Inflammatory macrophage treated with lipopolysaccharide for 1 hour (primary cell): ENCODE measurements at regions not wholly inside any gene's neighbourhood (a gene's known extent, or its start where the extent isn't known, plus 50 kb on each side); places are given as distances from the start of the nearest gene placed in this dataset.

Source experiments
- DNase-seq, 2 donors: peaks; one replicate each; pipeline ENCODE4 v3.0.0-alpha.2; 2020 to 2022

DNA sequence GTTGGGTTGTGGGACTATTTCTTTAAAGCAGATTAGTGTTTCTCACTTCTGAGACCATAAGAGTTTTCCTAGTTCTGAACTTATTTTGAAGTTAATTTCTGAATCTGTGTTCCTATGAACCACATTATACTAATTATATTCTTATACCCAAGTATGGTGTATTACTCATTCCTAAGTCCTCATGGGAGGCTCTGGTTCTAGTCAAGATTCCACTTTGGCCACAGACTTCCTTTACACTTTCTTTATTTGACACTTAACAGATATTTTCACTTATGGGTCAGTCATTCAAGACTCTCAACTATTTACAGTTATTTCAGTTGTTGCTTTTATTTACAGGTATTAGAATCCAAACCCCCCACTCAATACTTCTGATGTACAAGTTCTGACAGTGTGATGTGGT is 937.2 kb upstream of the TYRP1 start:
- DNase-seq = no peak

DNA sequence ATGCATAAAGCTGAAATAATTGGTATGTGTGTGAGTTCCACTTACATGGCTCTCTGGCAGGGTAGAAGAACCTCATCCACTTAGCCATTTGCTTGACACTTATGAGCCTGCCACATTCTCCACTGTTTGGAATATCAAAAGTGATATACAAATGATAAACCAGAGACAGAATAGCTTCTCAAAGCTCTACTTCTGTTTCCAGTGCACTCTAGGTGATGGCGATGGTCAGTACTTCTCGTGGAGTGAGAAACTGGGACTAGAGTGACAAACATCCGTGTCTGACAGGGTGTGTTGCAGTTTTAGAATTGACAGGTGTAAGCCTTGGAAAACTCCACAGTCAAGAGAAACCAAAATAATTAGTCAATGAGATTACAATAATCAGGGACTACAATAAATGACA is 935.8 kb upstream of the TYRP1 start:
- no peak for DNase-seq

DNA sequence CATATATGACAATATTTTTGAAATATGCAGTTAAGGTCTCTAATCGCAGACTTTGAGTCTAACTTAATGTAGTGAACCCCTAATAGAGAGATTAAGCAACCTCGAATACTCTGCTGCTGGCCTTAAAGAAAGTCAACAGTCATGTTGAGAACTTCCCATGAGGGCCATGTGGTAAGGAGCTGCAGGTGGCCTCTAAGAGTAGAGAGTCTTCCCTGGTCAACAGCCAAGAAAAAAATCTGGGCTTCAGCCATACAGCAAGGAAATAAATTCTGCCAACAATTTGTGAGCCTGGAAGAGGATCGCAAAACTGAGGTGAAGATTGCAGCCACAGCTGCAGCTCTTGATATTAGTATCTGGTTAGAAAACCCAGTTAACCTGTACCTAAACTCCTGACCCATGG is 935.2 kb upstream of the TYRP1 start:
- no peak for DNase-seq

GRCh38 chr9:11779971-11780370 is 913.2 kb upstream of the TYRP1 start:
- no peak for DNase-seq

- no peak for DNase-seq
Observed at GRCh38 chr9:11792870-11793269, 900.3 kb upstream of the TYRP1 start.

DNA sequence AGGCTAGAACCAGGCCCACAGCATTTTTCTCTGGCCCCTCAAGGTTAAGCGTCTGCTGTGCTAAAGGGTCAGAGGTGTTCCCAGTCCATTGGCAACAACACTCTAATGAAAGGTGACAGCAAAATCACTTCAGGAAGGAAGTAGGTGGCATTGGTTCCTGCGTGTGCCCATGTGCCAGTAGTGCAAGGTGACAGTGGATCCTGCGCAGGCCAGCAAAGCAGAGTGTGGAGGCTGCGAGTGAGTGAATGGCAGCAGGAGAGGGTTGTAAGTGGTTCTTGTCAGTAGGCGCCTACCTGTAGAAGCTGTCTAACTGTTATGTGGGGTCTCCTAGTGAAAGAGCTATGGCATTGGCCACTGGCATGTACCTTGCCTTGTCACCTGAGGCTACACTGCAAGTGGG is 898.2 kb upstream of the TYRP1 start:
- DNase-seq = no peak

GRCh38 chr9:11805969-11806368 is 887.2 kb upstream of the TYRP1 start:
- DNase-seq = no peak

DNA sequence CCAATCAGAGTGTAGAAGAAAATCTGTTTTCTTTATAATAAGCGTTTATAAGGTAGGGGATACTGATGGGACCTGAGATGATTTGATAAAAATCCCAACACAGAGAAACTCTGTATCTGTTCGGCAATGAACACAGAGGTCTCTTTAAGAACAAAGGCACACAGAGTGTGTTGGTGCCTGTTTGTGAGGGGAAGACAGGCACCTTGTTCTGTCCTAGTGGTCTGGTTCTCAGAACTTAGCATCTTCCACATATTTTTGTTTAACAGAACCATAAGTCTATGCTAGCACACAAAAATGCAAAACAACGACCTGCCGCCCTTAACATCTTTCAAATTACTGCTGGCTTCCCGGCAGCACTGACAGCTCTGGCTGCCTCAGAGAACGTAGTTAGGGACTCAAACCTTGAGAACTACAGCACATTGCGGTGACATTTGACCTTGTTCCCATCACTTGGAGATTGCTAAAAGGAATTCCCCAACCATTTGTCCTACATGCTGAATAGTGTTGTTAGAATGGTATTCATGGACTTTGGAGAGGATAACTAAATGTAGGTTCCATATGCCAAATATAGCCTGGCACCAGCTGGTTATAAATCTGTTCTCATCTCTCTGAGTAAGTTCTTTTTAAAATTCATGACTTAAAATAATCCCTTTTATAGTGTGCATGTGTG is 871.7 kb upstream of the TYRP1 start:
- no peak for DNase-seq

- no peak for DNase-seq
Observed at GRCh38 chr9:11828201-11828600, 865.0 kb upstream of the TYRP1 start.

- DNase-seq = no peak
Observed at GRCh38 chr9:11833056-11833455, 860.1 kb upstream of the TYRP1 start.

- DNase-seq = no peak
Observed at GRCh38 chr9:11868795-11869194, 824.4 kb upstream of the TYRP1 start.

- no peak for DNase-seq
Observed at GRCh38 chr9:11871852-11872251, 821.3 kb upstream of the TYRP1 start.

- DNase-seq = no peak
Observed at GRCh38 chr9:11872471-11872870, 820.7 kb upstream of the TYRP1 start.

- DNase-seq = no peak
Observed at GRCh38 chr9:11874414-11874813, 818.8 kb upstream of the TYRP1 start.

GRCh38 chr9:11892401-11892800 is 800.8 kb upstream of the TYRP1 start:
- DNase-seq = no peak

DNA sequence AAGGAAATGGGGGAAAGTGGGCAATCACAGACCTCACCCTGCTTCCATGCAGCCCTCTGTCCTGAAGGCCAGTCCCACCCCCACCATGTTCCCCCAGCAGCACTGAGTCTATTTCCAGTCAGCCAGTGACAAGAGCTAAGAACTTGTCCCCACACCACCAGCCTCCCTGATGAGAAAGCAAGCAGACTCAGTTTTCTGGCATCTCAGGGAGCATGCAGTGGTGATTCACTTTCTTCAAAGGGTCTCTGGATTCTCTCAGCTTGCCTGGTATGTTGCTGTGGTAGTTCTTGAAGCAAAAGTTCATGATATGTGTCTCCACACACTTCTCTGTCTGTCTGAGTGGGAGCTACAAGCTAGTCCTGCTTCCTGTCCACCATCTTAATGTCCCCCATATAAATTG is 799.9 kb upstream of the TYRP1 start:
- no peak for DNase-seq

DNA sequence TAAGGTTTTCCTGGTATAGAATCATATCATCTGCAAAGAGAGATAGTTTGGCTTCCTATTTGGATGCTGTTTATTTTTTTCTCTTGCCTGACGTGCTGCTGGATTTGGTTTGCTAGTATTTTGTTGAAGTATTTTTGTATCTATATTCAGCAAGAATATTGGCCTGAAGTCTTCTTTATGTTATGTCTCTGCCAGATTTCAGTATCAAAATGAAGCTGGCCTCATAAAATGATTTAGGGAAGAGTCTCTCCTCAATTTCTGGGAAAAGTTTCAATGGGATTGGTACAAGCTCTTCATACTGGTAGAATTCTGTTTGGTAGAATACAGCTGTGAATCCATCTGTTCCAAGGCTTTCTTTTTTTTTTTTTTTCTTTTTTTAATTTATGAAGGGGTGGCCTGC is 799.0 kb upstream of the TYRP1 start:
- no peak for DNase-seq

- DNase-seq = no peak
Observed at GRCh38 chr9:11902610-11903009, 790.6 kb upstream of the TYRP1 start.

DNA sequence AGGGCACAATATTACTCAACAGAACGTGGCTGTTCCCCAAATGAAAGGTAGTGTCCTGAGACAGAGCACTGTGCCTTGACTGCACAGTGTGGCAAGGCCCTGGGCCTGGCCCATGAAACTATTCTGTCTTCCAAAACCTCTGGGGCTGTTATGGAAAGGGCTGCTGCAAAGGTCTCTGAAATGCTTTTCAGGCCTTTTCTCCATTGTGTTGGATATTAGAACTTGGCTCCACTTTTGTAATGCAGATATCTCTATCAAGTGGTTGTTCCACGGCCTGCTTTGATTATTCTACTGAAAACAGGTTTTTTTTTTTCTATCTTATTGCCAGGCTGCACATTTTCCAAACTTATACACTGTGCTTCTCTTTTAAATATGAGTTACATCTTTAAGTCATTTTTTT is 777.5 kb upstream of the TYRP1 start:
- DNase-seq = no peak

DNA sequence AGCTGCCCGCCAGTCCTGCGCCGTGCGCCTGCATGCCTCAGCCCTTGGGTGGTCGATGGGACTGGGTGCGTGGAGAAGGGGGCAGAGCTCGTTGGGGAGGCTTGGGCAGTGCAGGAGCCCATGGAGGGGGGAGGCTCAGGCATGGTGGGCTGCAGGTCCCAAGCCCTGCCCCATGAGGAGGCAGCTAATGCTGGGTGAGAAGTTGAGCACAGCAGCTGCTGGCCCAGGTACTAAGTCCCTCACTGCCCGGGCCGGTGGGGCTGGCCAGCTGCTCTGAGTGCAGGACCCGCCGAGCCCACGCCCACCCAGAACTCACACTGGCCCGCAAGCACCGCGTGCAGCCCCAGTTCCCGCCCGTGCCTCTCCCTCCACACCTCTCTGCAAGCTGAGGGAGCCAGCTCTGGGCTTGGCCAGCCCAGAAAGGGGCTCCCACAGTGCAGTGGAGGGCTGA is 764.3 kb upstream of the TYRP1 start:
- no peak for DNase-seq

GRCh38 chr9:11931109-11931508 is 762.1 kb upstream of the TYRP1 start:
- DNase-seq = no peak

GRCh38 chr9:11931751-11932150 is 761.4 kb upstream of the TYRP1 start:
- DNase-seq = no peak

- no peak for DNase-seq
Observed at GRCh38 chr9:11933926-11934325, 759.3 kb upstream of the TYRP1 start.

GRCh38 chr9:11946531-11946930 is 746.7 kb upstream of the TYRP1 start:
- DNase-seq = no peak

- no peak for DNase-seq
Observed at GRCh38 chr9:11962327-11962726, 730.9 kb upstream of the TYRP1 start.

DNA sequence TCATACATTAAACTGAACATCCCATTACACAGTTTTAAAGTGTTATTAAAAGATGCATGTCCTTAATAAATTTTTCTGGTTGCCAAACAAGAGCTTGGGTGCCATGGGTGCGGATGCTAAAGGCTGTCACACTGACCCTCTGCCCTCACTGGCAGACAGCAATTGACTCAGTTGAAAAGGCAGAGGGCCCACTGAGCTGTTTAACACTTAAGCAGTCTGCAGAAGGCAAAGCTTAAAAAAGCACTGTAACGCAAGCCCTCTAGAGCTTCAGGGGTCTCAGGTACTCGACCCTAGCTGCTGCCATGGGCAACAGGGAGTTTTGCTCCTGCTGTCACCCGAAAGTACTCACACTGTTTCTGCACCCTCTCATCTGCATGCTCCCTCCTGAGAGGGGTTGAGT is 726.4 kb upstream of the TYRP1 start:
- no peak for DNase-seq
